CD1c-positive myeloid dendritic cell (primary cell): ENCODE measurements at regions not wholly inside any gene's neighbourhood (a gene's known extent, or its start where the extent isn't known, plus 50 kb on each side); places are given as distances from the start of the nearest gene placed in this dataset.

Source experiments
- DNase-seq: peaks from one replicate; pipeline ENCODE4 v3.0.0-alpha.2; 2016; ENCODE audit errors: extremely low spot score

GRCh38 chr7:142334236-142334635, 76.4 kb upstream of the PRSS58 start:
- no peak for DNase-seq

- DNase-seq, result no peak
Measured at GRCh38 chr7:142332421-142332820, 74.6 kb upstream of the PRSS58 start.

GRCh38 chr7:142331941-142332340, 74.1 kb upstream of the PRSS58 start:
- no peak for DNase-seq

GRCh38 chr7:142329062-142329790, 71.4 kb upstream of the PRSS58 start:
- DNase-seq, result no peak

GRCh38 chr7:142328551-142328950, 70.7 kb upstream of the PRSS58 start:
- DNase-seq, result no peak

GRCh38 chr7:142327628-142328405, 70.0 kb upstream of the PRSS58 start:
- no peak for DNase-seq

GRCh38 chr7:142323706-142324105, 65.8 kb upstream of the PRSS58 start:
- DNase-seq, result peak; percentile 54

- no peak for DNase-seq
Measured at GRCh38 chr7:142321391-142321790, 63.5 kb upstream of the PRSS58 start.

- DNase-seq, result no peak
Measured at GRCh38 chr7:142320883-142321282, 63.0 kb upstream of the PRSS58 start.

- DNase-seq, result no peak
Measured at GRCh38 chr7:142319970-142320369, 62.1 kb upstream of the PRSS58 start.

GRCh38 chr7:142314281-142314680, 56.4 kb upstream of the PRSS58 start:
- no peak for DNase-seq

- DNase-seq, result no peak
Measured at GRCh38 chr7:142313528-142313927, 55.7 kb upstream of the PRSS58 start.

- DNase-seq, result no peak
Measured at GRCh38 chr7:142311876-142312275, 54.0 kb upstream of the PRSS58 start.

GRCh38 chr7:142308918-142309317, 51.1 kb upstream of the PRSS58 start:
- DNase-seq, result no peak

GRCh38 chr7:142308326-142308725, 50.5 kb upstream of the PRSS58 start:
- DNase-seq, result no peak
